ENCODE measurements at regions not wholly inside any gene's neighbourhood (a gene's known extent, or its start where the extent isn't known, plus 50 kb on each side); places are given as distances from the start of the nearest gene placed in this dataset.

DNA sequence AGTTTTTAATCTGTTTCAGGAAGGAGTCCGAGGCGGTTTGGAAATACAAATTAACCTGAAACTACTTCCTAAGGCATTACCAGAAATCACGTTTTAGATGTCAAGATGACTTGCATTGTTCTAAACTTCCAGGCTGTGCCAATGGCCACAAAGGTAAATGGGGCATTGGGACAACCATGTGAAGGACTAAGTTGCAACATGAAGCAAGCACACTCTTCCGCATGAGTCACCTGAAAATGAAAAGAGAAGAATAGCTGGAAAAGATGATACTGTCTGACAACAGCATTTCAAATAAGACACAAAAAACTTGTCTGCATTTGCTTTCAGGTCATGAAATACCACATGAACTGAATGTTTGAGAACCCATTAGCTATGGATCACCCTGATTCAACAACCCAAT is 262.1 kb downstream of the AHR start:
- ChIA-PET CTCF (ENCODE audit: low intra/inter-chr PET ratio, low total read pairs) (no interaction called here), POLR2A (no interaction called here)
- in situ Hi-C loops (cut with HindIII; ENCODE audit: extremely low pct_ligation_motif_present, low pct_unique_long_range_greater_than_20kb) (no loop called here), intact Hi-C loops (cut with micrococcal nuclease; ENCODE audit: unreplicated experiment) (no loop called here)
- H3K27me3 ChIP-seq (ENCODE audit: control insufficient read depth in 1 of 2, insufficient read depth in 2 of 2, low read length in 2 of 2) = no peaks in the 10 kb centered on the region
- no peak overlapping the region for H2AFZ ChIP-seq (ENCODE audit: low read length)
- no peaks in the 10 kb centered on the region for H4K20me1 ChIP-seq (ENCODE audit: insufficient read depth, low read length)
- no peak for TF ChIP-seq ZNF83 (CRISPR knock-in tag; IDR thresholded peaks at IDR 0.05; ENCODE audit: borderline replicate concordance)
- TF ChIP-seq PTBP1 (IDR thresholded peaks at IDR 0.05; ENCODE audit: low read depth, low read length, poor library complexity, severe bottlenecking) = no peak
- no peak for TF ChIP-seq MXI1 (IDR thresholded peaks at IDR 0.05; ENCODE audit: borderline replicate concordance, low read depth, low read length)
- no peak for TF ChIP-seq ZNF567 (CRISPR knock-in tag; IDR thresholded peaks at IDR 0.05; ENCODE audit: borderline replicate concordance)
- TF ChIP-seq, protein P1, sequence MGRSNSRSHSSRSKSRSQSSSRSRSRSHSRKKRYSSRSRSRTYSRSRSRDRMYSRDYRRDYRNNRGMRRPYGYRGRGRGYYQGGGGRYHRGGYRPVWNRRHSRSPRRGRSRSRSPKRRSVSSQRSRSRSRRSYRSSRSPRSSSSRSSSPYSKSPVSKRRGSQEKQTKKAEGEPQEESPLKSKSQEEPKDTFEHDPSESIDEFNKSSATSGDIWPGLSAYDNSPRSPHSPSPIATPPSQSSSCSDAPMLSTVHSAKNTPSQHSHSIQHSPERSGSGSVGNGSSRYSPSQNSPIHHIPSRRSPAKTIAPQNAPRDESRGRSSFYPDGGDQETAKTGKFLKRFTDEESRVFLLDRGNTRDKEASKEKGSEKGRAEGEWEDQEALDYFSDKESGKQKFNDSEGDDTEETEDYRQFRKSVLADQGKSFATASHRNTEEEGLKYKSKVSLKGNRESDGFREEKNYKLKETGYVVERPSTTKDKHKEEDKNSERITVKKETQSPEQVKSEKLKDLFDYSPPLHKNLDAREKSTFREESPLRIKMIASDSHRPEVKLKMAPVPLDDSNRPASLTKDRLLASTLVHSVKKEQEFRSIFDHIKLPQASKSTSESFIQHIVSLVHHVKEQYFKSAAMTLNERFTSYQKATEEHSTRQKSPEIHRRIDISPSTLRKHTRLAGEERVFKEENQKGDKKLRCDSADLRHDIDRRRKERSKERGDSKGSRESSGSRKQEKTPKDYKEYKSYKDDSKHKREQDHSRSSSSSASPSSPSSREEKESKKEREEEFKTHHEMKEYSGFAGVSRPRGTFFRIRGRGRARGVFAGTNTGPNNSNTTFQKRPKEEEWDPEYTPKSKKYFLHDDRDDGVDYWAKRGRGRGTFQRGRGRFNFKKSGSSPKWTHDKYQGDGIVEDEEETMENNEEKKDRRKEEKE (IDR thresholded peaks at IDR 0.05) = no peak
- no peak for TF ChIP-seq FOXP1 (IDR thresholded peaks at IDR 0.05)
- TF ChIP-seq FOXP1 (CRISPR knock-in tag; IDR thresholded peaks at IDR 0.05) = no peak
- TF ChIP-seq, protein P2, sequence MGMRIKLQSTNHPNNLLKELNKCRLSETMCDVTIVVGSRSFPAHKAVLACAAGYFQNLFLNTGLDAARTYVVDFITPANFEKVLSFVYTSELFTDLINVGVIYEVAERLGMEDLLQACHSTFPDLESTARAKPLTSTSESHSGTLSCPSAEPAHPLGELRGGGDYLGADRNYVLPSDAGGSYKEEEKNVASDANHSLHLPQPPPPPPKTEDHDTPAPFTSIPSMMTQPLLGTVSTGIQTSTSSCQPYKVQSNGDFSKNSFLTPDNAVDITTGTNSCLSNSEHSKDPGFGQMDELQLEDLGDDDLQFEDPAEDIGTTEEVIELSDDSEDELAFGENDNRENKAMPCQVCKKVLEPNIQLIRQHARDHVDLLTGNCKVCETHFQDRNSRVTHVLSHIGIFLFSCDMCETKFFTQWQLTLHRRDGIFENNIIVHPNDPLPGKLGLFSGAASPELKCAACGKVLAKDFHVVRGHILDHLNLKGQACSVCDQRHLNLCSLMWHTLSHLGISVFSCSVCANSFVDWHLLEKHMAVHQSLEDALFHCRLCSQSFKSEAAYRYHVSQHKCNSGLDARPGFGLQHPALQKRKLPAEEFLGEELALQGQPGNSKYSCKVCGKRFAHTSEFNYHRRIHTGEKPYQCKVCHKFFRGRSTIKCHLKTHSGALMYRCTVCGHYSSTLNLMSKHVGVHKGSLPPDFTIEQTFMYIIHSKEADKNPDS (CRISPR knock-in tag; IDR thresholded peaks at IDR 0.05) = no peak
- TF ChIP-seq, protein P3, sequence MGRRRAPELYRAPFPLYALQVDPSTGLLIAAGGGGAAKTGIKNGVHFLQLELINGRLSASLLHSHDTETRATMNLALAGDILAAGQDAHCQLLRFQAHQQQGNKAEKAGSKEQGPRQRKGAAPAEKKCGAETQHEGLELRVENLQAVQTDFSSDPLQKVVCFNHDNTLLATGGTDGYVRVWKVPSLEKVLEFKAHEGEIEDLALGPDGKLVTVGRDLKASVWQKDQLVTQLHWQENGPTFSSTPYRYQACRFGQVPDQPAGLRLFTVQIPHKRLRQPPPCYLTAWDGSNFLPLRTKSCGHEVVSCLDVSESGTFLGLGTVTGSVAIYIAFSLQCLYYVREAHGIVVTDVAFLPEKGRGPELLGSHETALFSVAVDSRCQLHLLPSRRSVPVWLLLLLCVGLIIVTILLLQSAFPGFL (CRISPR knock-in tag; IDR thresholded peaks at IDR 0.05) = no peak
- no peak for TF ChIP-seq ELF1 (CRISPR knock-in tag; IDR thresholded peaks at IDR 0.05)
- no peak for TF ChIP-seq SRSF4 (IDR thresholded peaks at IDR 0.05; ENCODE audit: low read depth, low read length, poor library complexity, severe bottlenecking)
- TF ChIP-seq TEAD3 (CRISPR knock-in tag; optimal IDR thresholded peaks at IDR 0.05; ENCODE audit: borderline replicate concordance) = no peak
- TF ChIP-seq, protein P4, sequence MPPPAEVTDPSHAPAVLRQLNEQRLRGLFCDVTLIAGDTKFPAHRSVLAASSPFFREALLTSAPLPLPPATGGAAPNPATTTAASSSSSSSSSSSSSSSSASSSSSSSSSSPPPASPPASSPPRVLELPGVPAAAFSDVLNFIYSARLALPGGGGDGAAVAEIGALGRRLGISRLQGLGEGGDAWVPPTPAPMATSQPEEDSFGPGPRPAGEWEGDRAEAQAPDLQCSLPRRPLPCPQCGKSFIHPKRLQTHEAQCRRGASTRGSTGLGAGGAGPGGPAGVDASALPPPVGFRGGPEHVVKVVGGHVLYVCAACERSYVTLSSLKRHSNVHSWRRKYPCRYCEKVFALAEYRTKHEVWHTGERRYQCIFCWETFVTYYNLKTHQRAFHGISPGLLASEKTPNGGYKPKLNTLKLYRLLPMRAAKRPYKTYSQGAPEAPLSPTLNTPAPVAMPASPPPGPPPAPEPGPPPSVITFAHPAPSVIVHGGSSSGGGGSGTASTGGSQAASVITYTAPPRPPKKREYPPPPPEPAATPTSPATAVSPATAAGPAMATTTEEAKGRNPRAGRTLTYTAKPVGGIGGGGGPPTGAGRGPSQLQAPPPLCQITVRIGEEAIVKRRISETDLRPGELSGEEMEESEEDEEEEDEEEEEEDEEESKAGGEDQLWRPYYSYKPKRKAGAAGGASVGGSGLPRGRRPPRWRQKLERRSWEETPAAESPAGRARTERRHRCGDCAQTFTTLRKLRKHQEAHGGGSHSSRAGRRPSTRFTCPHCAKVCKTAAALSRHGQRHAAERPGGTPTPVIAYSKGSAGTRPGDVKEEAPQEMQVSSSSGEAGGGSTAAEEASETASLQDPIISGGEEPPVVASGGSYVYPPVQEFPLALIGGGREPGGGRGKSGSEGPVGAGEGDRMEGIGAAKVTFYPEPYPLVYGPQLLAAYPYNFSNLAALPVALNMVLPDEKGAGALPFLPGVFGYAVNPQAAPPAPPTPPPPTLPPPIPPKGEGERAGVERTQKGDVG (CRISPR knock-in tag; IDR thresholded peaks at IDR 0.05; ENCODE audit: borderline replicate concordance) = no peak
- TF ChIP-seq RXRA (CRISPR knock-in tag; IDR thresholded peaks at IDR 0.05) = no peak
- no peak for TF ChIP-seq ZFP41 (CRISPR knock-in tag; IDR thresholded peaks at IDR 0.05; ENCODE audit: borderline replicate concordance)
- no peak for TF ChIP-seq HNRNPLL (IDR thresholded peaks at IDR 0.05; ENCODE audit: low read depth, low read length, poor library complexity, severe bottlenecking)
- BruUV-seq (replicated peaks) = no TSS peak
- H3K36me3 ChIP-seq (replicated peaks in 1 of 2; ENCODE audit: control insufficient read depth in 1 of 2, insufficient read depth in 2 of 2, low read length in 2 of 2) = no peaks in the 10 kb centered on the region
- H3K4me1 ChIP-seq (ENCODE audit: insufficient read depth, low read length) = no peaks in the 10 kb centered on the region
- H3K4me2 ChIP-seq (ENCODE audit: low read depth, low read length) = no peak overlapping the region
- DNase-seq (ENCODE audit: low spot score) (no peak), ATAC-seq (no peak), FAIRE-seq (no peak)
- no peak overlapping the region for H3K9ac ChIP-seq (ENCODE audit: insufficient read depth, low read depth, low read length)
- 43% methylated on average over 4 of the region's 4 CpGs for WGBS (ENCODE audit: low lambda C conversion rate)
- no peak overlapping the region for H3K4me3 ChIP-seq (replicated peaks in 1 of 3; ENCODE audit: insufficient read depth in 1 of 3, low read depth in 2 of 3, low read length in 3 of 3)
- no peak overlapping the region for H3K27ac ChIP-seq (ENCODE audit: extremely low read length, insufficient read depth, low read length)
- no peaks in the 10 kb centered on the region for H3K9me3 ChIP-seq (ENCODE audit: low read length)
- no peaks in the 10 kb centered on the region for H3K79me2 ChIP-seq (ENCODE audit: insufficient read depth, low read length)

Measured in HepG2 (cell line).